ENCODE measurements at regions not wholly inside any gene's neighbourhood (a gene's known extent, or its start where the extent isn't known, plus 50 kb on each side); places are given as distances from the start of the nearest gene placed in this dataset.

DNA sequence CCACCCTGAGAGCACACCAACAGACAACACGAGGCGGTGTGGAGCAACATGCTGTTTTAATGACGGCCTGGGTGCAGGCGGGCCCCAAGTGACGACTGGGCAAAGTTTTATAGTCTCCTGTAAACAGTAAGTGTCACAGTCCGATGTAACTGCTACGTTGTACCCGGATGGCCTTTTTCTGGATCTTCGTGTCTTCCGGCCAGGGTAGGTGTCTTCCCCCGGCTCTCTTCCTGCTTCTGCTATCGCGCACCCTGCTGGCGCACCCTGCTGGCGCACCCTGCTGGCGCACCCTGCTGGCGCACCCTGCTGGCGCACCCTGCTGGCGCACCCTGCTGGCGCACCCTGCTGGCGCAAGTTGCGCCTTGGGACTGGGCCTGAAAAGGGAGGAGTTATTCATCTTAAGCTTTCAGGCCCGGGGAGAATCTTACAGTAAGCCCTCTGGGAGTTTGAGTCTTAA lies 143.0 kb upstream of the TARS1 start:
- DNase-seq (ENCODE audit: low spot score): no peak

GRCh38 chr5:33299621-33300208 lies 141.1 kb upstream of the TARS1 start:
- peak; percentile 49 for DNase-seq (ENCODE audit: low spot score)

DNA sequence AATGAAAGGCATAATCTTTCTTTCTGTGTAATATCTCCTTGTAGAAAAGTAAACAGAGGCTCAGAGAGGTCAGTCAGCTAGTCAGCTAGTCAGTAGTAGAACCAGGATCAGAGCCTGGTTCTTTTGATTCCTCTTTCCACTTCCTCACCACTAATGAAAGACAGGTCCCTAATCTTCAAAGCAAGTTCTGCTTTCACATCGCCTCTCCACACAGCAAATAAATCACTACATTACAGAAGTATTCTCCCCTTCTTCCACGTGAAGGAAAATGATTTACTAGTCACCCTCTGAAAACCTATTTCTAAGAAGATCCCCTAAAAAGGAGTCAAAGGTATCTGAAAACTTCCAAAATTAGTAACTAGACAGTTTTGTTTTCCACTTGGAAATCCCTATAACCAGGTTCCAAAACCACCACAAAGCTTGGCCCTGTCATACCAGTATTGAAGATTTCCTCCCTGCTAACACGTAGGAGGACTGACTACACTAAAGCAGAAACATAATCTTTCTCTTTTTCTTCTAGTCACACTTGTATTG lies 140.5 kb upstream of the TARS1 start:
- DNase-seq (ENCODE audit: low spot score): no peak

DNA sequence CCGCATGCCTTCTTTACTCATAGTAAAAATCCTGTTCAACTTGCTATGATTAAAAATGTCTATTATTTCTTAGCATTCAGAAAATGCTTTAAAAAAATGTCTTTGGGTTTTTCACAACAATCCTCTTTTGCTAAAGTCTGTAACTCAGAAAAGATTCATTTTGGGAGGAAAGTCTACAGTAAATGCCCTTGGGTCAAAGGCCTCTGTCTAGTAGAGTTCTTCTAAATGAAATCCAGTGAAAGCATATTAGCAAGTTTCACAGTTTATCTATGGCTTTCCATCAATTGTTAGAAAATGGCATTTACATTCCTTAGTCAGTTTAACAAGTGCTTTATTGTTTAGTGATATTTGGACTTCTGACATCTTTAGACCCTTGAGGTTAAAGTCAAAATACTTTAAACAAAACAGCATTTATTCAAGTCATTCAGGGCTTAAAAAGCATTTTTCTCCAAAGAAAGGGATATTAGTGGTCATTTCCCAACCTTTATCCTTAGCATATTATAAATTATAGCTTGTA lies 137.1 kb upstream of the TARS1 start:
- DNase-seq (ENCODE audit: low spot score): no peak

GRCh38 chr5:33304601-33305000 lies 136.2 kb upstream of the TARS1 start:
- no peak for DNase-seq (ENCODE audit: low spot score)

DNA sequence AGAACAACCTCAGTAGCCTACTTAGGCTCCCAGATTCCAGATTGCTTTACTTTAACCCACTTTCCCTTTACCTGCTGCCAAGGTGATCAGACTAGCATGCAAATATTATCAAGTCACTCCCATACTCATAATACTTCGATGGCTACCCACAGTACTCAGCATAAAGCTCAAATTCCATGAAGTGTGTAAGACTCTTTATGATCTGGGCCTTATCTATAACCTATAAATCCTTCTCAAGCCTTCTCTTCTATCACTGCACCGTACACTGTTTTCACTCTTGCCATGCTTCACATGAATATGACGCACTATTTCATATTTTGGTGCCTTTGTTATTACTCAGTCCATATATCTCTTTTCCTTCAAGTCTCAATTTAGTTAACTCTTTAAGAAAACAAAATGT lies 135.2 kb upstream of the TARS1 start:
- DNase-seq (ENCODE audit: low spot score): no peak

- DNase-seq (ENCODE audit: low spot score): no peak
These were observed 134.0 kb upstream of the TARS1 start for GRCh38 chr5:33306758-33307157.

DNA sequence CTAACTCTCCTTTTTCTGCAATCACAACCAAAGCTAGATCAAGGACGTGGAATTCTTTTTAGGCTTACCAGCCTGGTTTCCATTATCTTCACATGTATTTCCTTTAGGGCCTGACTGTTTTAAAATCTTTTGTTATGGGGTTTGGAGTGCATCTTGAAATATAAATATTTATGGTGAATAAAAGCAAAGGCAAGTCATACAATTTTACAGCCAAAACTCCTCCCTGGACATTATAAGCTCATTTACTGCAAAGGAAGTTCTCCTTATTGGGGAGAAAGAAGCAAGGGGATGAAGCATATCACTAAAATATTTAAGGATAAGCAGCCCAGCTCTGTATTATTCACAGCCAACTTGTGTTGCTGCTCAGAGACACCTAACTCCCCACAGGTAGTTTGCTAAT lies 132.2 kb upstream of the TARS1 start:
- no peak for DNase-seq (ENCODE audit: low spot score)

- no peak for DNase-seq (ENCODE audit: low spot score)
These were observed 131.7 kb upstream of the TARS1 start for GRCh38 chr5:33309068-33309467.

- DNase-seq (ENCODE audit: low spot score): no peak
These were observed 131.0 kb upstream of the TARS1 start for GRCh38 chr5:33309536-33310345.

DNA sequence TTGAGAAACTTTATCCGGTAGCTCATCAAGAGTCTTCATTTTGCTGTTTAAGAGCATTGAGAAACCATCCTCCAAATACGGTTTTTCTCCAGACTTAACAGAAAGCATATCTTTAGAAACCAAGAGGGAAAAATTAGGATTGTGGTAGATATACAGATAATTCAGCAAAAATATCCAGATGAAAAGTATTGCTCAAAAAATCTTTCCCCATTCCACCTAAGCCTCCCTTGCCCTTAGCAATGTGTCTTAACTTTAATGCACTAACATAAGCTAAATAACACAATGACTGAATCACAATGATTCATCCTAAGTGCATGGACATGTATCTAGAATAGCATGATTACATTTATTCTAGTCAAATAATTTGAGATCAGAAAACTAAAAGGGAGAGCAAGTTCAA lies 130.3 kb upstream of the TARS1 start:
- DNase-seq (ENCODE audit: low spot score): peak; percentile 19

GRCh38 chr5:33311893-33312292 lies 128.9 kb upstream of the TARS1 start:
- DNase-seq (ENCODE audit: low spot score): peak; percentile 47

DNA sequence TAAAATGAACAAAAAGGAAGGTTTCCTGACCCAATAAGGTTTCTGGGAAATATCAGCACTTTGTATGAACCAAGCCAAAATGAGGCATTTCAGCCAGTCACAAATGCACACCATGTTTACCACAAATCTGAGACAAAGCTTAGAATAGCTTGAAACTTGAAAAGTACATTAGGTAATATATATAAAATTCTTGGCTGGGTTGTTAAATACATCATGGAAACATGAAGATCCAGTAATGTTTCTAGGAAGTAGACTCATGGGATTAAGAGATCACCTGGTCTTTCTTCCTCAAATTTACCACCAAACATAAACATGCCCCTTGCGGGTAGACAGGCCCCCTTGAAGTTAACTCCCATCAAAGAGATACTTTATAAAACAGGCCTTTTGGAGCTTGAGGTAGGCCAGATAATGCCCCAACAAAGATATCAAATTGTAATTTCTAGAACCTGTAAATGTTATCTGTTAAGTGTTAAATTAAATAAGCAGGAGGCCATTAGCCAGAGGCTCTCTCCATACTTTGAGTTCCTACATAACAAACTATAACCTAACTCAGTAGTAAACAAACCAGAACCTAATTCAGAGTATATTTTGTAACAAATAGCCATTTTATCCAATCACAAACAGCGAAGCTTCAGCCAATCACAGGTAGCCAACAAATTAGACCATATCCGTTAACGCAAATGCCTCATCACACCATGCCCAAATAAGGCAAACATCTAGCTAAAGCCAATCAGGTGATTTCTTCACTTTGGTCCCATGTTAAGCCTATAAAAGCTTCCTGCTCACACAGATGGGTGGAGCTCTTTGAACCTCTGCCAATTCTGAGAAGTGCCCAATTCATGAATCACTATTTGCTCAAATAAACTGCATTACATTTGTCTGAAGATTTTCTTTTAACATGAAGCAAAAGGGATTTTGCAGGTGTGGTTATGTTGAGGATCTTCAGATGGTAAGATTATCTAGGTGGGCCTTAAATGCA lies 127.9 kb upstream of the TARS1 start:
- DNase-seq (ENCODE audit: low spot score): peak; percentile 12

GRCh38 chr5:33315189-33315588 lies 125.6 kb upstream of the TARS1 start:
- no peak for DNase-seq (ENCODE audit: low spot score)

GRCh38 chr5:33316773-33317172 lies 124.0 kb upstream of the TARS1 start:
- no peak for DNase-seq (ENCODE audit: low spot score)

DNA sequence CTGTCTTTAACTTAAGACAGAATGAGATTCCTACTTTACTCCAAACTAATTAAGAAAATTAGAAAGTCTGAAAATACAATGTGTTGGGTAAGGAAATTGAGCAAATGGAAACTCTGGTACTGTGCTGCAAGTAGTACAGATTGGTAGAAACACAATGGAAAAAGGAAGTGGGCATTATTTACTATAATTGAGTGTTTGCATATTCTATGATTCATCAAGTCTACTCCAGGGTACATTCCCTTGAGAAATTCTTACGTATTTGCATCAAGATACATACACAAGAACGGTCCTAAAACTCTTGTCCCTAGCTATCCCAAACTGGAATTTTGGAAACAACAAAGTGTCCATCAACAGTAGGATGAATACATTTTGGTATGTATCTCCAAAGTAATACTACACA lies 123.5 kb upstream of the TARS1 start:
- DNase-seq (ENCODE audit: low spot score): no peak

DNA sequence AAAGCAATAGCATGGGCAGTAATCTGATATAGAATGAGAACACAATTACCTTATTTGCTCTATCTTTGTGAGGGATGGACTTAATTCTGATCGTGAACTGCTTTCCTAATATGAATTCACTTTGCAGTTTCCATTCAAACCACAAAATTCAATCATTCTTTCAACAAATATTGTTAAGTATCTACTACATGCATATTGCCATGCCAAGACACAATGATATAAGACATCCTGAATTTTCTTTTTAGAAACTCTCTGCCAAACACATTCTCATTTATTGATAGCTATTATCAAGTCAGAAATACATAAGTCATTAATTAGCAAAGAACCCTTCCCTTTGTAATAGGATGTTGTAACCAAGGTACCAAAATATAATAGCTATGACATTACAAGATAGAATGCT lies 121.6 kb upstream of the TARS1 start:
- DNase-seq (ENCODE audit: low spot score): no peak

DNA sequence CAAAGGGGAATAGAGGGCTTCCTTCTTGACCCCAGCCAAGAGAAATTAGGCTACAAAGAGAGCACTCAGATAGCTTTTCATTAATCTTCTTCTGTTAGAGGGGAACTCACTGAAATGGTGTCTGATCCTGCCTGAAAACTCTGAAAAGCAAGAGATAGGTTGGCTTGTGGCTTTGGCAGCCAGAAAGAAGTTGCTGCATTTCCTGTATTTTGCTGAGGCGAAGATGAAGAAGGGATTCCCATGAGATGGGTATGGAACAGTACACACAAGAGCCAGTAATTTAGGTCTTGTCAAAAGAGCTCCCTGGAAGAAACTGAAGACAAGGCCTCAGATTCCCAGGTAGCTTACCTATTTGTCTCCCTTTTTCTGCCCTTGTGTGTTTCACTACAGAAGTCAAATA lies 120.9 kb upstream of the TARS1 start:
- no peak for DNase-seq (ENCODE audit: low spot score)

DNA sequence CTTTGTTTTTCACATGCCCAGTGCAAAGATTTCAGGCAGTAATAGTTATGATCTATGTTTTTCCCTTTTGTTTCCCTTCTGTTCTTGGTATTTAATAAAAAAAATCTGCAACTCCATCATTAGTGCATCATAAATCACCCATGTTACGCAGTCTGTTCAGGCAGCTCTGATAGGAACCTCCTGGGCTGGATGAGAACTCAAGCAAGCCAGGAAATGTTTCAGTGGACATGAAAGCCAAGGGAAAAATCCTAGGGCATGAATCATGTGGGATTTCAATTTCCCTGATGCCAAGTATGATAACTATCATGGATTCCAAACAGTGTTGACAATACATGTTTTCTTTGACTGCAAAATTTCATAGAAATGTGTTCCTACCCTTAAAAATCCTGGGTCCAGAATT lies 119.7 kb upstream of the TARS1 start:
- DNase-seq (ENCODE audit: low spot score): peak; percentile 76

DNA sequence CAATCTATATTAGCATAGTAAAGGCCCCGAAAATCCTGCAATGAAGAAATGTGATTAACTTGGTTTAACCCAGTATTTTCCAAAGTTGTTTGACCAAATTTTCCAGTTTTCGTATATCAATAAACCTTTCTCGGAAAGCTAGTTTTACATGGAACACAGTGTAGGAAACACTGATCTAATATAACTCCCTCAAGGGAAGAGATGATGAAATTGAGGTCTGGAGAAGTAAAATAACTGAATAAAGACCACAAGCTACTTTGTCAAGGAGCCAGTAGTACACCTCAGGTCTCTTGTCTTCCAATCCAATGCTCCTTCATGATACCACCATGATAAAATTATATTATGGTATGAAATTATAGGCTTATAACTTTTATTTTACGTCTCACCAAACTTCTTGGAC lies 118.1 kb upstream of the TARS1 start:
- no peak for DNase-seq (ENCODE audit: low spot score)

- DNase-seq (ENCODE audit: low spot score): no peak
These were observed 116.0 kb upstream of the TARS1 start for GRCh38 chr5:33324667-33325307.

DNA sequence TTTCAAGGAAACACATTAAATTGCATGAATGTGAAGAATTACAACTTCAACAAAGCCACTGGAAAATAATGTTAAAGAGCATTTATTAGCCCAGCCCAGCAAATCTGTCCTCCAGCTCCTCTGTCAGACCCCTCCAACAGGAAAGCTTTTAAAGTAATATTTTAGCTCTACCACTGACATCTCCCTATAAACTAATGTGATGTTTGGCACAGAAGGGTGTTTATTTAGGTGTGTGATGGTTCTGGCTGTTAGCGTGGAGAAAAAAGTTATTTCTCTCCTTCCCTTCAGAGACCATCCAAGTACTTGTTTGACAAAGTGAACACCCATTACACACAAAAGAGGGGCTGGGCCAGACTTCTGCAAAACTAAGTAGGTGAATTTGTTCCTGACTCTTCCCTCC lies 111.9 kb upstream of the TARS1 start:
- no peak for DNase-seq (ENCODE audit: low spot score)

Data from AG08396 (cell line).